ENCODE measurements at regions not wholly inside any gene's neighbourhood (a gene's known extent, or its start where the extent isn't known, plus 50 kb on each side); places are given as distances from the start of the nearest gene placed in this dataset.

- DNase-seq (ENCODE audit: insufficient read length, low spot score) (no peak), FAIRE-seq (no peak)
- TF ChIP-seq CTCF (IDR thresholded peaks at IDR 0.05; ENCODE audit: insufficient read depth, missing control alignments), result no peak
These were observed 491.9 kb upstream of the TUSC1 start for GRCh38 chr9:26170190-26170589.

- no peak for TF ChIP-seq CTCF (IDR thresholded peaks at IDR 0.05; ENCODE audit: insufficient read depth, missing control alignments)
- no peak for FAIRE-seq
- DNase-seq (ENCODE audit: insufficient read length, low spot score), result no peak
These were observed 491.5 kb upstream of the TUSC1 start for GRCh38 chr9:26169708-26170107.

GRCh38 chr9:26166537-26166936 lies 488.3 kb upstream of the TUSC1 start:
- TF ChIP-seq CTCF (IDR thresholded peaks at IDR 0.05; ENCODE audit: insufficient read depth, missing control alignments), result no peak
- no peak for DNase-seq (ENCODE audit: insufficient read length, low spot score)
- FAIRE-seq, result no peak

- FAIRE-seq (no peak), DNase-seq (ENCODE audit: insufficient read length, low spot score) (no peak)
- TF ChIP-seq CTCF (IDR thresholded peaks at IDR 0.05; ENCODE audit: insufficient read depth, missing control alignments), result no peak
These were observed 487.2 kb upstream of the TUSC1 start for GRCh38 chr9:26165426-26165825.

GRCh38 chr9:26163931-26164330 lies 485.7 kb upstream of the TUSC1 start:
- no peak for TF ChIP-seq CTCF (IDR thresholded peaks at IDR 0.05; ENCODE audit: insufficient read depth, missing control alignments)
- DNase-seq (ENCODE audit: insufficient read length, low spot score) (no peak), FAIRE-seq (no peak)

- TF ChIP-seq CTCF (IDR thresholded peaks at IDR 0.05; ENCODE audit: insufficient read depth, missing control alignments), result no peak
- DNase-seq (ENCODE audit: insufficient read length, low spot score) (no peak), FAIRE-seq (no peak)
These were observed 481.5 kb upstream of the TUSC1 start for GRCh38 chr9:26159575-26160392.

- no peak for FAIRE-seq
- DNase-seq (ENCODE audit: insufficient read length, low spot score), result no peak
These were observed 480.4 kb upstream of the TUSC1 start for GRCh38 chr9:26158631-26159150.

More at GRCh38 chr9:26158631-26159150, 480.4 kb upstream of the TUSC1 start:
- TF ChIP-seq CTCF (IDR thresholded peaks at IDR 0.05; ENCODE audit: insufficient read depth, missing control alignments), result no peak

Measured in D721Med (cell line).